ENCODE measurements at regions not wholly inside any gene's neighbourhood (a gene's known extent, or its start where the extent isn't known, plus 50 kb on each side); places are given as distances from the start of the nearest gene placed in this dataset.

DNA sequence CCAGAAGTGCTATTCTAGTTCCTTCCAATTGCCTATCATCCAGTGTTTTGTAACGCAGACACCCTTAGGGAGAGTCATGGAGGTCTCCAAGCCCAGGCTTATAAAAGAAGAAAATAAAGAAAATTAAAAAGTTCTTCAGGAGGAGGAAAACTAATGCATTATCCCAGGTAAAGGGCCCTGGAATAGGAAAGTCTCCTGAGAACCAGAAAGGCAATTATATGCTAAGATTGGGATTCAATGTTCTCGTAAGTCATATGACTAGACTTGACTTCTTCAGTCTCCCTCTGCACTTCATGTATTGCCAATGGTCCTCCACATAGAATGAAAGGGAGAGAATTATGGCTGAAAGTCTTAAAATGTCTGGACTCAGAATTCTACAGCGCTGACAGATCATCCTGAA, 154.4 kb upstream of the STK32A start:
- H3K27ac ChIP-seq = no peak overlapping the region
- TF ChIP-seq POLR2AphosphoS5 (IDR thresholded peaks at IDR 0.05; ENCODE audit: borderline replicate concordance, low read depth, low read length) (no peak), FOXP2 (optimal IDR thresholded peaks at IDR 0.05; ENCODE audit: control extremely low read depth, extremely low read length, insufficient read depth) (no peak), EZH2 (IDR thresholded peaks at IDR 0.05) (no peak)
- H3K9ac ChIP-seq (ENCODE audit: insufficient read length) = no peak overlapping the region
- no peak for DNase-seq (ENCODE audit: low read depth, low spot score)
- H3K4me3 ChIP-seq = no peak overlapping the region
- H3K9me3 ChIP-seq (ENCODE audit: low read depth, low read length) = no peaks in the 10 kb centered on the region
- H3K36me3 ChIP-seq (ENCODE audit: insufficient read depth, low read length) = no peaks in the 10 kb centered on the region

GRCh38 chr5:147081311-147081764, 153.5 kb upstream of the STK32A start:
- Histone ChIP-seq H3K9me3 (ENCODE audit: low read depth, low read length) (no peaks in the 10 kb centered on the region), H3K4me3 (no peak overlapping the region), H3K27ac (no peak overlapping the region), H3K9ac (ENCODE audit: insufficient read length) (no peak overlapping the region), H3K36me3 (ENCODE audit: insufficient read depth, low read length) (no peaks in the 10 kb centered on the region)
- no peak for TF ChIP-seq POLR2AphosphoS5 (IDR thresholded peaks at IDR 0.05; ENCODE audit: borderline replicate concordance, low read depth, low read length)
- no peak for TF ChIP-seq FOXP2 (optimal IDR thresholded peaks at IDR 0.05; ENCODE audit: control extremely low read depth, extremely low read length, insufficient read depth)
- no peak for TF ChIP-seq EZH2 (IDR thresholded peaks at IDR 0.05)
- no peak for DNase-seq (ENCODE audit: low read depth, low spot score)

DNA sequence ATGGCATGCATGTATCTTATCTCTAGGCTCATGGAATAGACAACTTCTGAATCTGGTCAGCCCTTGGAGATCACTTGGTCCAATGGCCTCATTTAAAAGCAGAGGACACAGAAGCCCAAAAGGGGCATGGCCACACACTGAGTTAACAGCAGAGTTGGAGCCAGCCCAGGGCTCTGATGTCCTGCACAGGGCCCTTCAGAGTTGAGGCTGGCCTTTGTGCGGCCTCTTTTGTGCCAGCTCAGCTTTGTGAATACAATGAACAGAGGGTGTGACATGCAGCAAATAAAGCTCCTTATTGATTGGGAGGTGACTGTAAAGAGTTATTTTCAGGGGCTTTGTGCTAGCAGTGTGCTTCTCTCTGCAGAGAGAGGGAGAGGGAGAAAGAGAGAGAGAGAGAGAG, 150.1 kb upstream of the STK32A start:
- Histone ChIP-seq H3K36me3 (ENCODE audit: insufficient read depth, low read length) (no peaks in the 10 kb centered on the region), H3K9me3 (ENCODE audit: low read depth, low read length) (no peaks in the 10 kb centered on the region), H3K27ac (no peak overlapping the region), H3K9ac (ENCODE audit: insufficient read length) (no peak overlapping the region), H3K4me3 (no peak overlapping the region)
- DNase-seq (ENCODE audit: low read depth, low spot score) = no peak
- TF ChIP-seq EZH2 (IDR thresholded peaks at IDR 0.05) (no peak), POLR2AphosphoS5 (IDR thresholded peaks at IDR 0.05; ENCODE audit: borderline replicate concordance, low read depth, low read length) (no peak), FOXP2 (optimal IDR thresholded peaks at IDR 0.05; ENCODE audit: control extremely low read depth, extremely low read length, insufficient read depth) (no peak)

DNA sequence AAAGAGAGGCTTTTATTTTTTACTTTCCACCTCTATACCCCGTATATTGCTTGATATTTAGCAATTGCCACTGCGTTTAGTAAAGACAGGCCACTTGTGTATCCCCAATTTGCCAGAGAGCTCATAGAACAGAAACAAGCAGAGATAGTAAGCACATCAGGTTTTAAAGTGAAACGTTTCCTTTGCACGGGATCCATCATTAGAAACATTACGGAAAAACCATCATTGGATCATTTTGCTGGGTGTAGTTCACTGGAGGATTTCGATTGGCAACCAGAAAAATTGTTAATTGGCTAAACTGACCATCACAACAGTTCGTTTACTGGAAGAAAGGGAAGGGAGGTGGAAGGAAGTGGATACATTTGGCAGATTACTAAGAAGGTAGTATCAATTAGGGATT, 149.4 kb upstream of the STK32A start:
- H3K36me3 ChIP-seq (ENCODE audit: insufficient read depth, low read length) = no peaks in the 10 kb centered on the region

DNA sequence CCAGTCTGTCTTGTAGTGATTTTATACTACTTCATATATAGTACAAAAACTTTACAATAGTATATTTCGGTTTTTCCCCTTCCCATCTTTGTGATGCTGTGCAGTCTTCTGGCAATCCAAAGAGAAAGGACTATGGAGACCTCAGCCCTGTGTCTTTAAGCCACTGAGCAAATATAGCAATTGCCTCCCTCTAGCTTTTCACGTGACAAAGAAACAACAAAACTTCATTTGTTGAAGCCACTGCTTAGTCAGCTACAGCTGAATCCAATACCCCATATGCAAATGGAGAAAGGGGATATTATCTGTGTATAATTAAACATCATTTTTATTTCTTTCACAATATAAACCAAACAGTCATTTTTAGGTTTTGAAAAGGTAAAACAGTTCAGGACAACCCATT, 142.8 kb upstream of the STK32A start:
- no peak for DNase-seq (ENCODE audit: low read depth, low spot score)
- TF ChIP-seq EZH2 (IDR thresholded peaks at IDR 0.05) (no peak), POLR2AphosphoS5 (IDR thresholded peaks at IDR 0.05; ENCODE audit: borderline replicate concordance, low read depth, low read length) (no peak), FOXP2 (optimal IDR thresholded peaks at IDR 0.05; ENCODE audit: control extremely low read depth, extremely low read length, insufficient read depth) (no peak)
- H3K36me3 ChIP-seq (ENCODE audit: insufficient read depth, low read length) = no peaks in the 10 kb centered on the region

More for the DNA sequence above, 149.4 kb upstream of the STK32A start:
- Histone ChIP-seq H3K9ac (ENCODE audit: insufficient read length) (no peak overlapping the region), H3K9me3 (ENCODE audit: low read depth, low read length) (no peaks in the 10 kb centered on the region), H3K4me3 (no peak overlapping the region), H3K27ac (no peak overlapping the region)
- TF ChIP-seq POLR2AphosphoS5 (IDR thresholded peaks at IDR 0.05; ENCODE audit: borderline replicate concordance, low read depth, low read length) (no peak), FOXP2 (optimal IDR thresholded peaks at IDR 0.05; ENCODE audit: control extremely low read depth, extremely low read length, insufficient read depth) (no peak), EZH2 (IDR thresholded peaks at IDR 0.05) (no peak)
- DNase-seq (ENCODE audit: low read depth, low spot score) = no peak

GRCh38 chr5:147093138-147093537, 141.7 kb upstream of the STK32A start:
- no peak overlapping the region for H3K27ac ChIP-seq
- H3K9me3 ChIP-seq (ENCODE audit: low read depth, low read length) = no peaks in the 10 kb centered on the region
- H3K4me3 ChIP-seq = no peak overlapping the region
- H3K36me3 ChIP-seq (ENCODE audit: insufficient read depth, low read length) = no peaks in the 10 kb centered on the region
- no peak for DNase-seq (ENCODE audit: low read depth, low spot score)
- H3K9ac ChIP-seq (ENCODE audit: insufficient read length) = no peak overlapping the region
- TF ChIP-seq FOXP2 (optimal IDR thresholded peaks at IDR 0.05; ENCODE audit: control extremely low read depth, extremely low read length, insufficient read depth) (no peak), EZH2 (IDR thresholded peaks at IDR 0.05) (no peak), POLR2AphosphoS5 (IDR thresholded peaks at IDR 0.05; ENCODE audit: borderline replicate concordance, low read depth, low read length) (no peak)

More for the DNA sequence above, 142.8 kb upstream of the STK32A start:
- Histone ChIP-seq H3K9me3 (ENCODE audit: low read depth, low read length) (no peaks in the 10 kb centered on the region), H3K9ac (ENCODE audit: insufficient read length) (no peak overlapping the region), H3K27ac (no peak overlapping the region), H3K4me3 (no peak overlapping the region)

GRCh38 chr5:147095740-147096139, 139.1 kb upstream of the STK32A start:
- no peaks in the 10 kb centered on the region for H3K9me3 ChIP-seq (ENCODE audit: low read depth, low read length)
- H3K36me3 ChIP-seq (ENCODE audit: insufficient read depth, low read length) = no peaks in the 10 kb centered on the region
- no peak for DNase-seq (ENCODE audit: low read depth, low spot score)
- TF ChIP-seq POLR2AphosphoS5 (IDR thresholded peaks at IDR 0.05; ENCODE audit: borderline replicate concordance, low read depth, low read length) (no peak), EZH2 (IDR thresholded peaks at IDR 0.05) (no peak)
- H3K4me3 ChIP-seq = no peak overlapping the region
- no peak overlapping the region for H3K27ac ChIP-seq
- H3K9ac ChIP-seq (ENCODE audit: insufficient read length) = no peak overlapping the region

DNA sequence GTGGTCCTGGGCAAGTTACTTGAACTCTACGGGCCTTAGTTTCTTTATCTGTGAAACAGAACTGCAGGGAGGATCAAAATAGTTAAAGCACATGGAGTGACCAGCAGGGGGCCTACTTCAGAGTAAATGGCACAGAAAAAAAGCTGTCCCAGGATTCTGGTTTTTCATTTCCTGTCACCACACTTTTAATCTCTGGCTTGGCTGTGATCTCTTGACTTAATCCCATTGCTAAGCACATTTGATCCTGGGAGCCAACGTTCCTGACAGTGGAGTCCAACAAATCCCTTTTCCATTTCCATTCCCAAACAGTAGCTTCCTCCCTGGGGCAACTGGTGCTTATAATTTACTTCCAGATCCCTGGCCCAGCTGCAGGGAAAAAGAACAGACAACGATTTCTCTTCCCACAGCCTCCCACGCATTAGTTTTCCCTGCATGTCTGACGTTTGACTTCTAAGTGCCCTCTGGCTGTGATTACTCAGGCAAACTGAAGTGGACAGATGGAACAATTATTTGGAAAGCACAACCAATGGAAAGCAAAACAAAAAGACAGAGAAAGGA, 136.5 kb upstream of the STK32A start:
- peak; percentile 6 for DNase-seq (ENCODE audit: low read depth, low spot score)
- Histone ChIP-seq H3K27ac (no peak overlapping the region), H3K9ac (ENCODE audit: insufficient read length) (no peak overlapping the region), H3K36me3 (ENCODE audit: insufficient read depth, low read length) (no peaks in the 10 kb centered on the region), H3K4me3 (no peak overlapping the region), H3K9me3 (ENCODE audit: low read depth, low read length) (no peaks in the 10 kb centered on the region)
- TF ChIP-seq POLR2AphosphoS5 (IDR thresholded peaks at IDR 0.05; ENCODE audit: borderline replicate concordance, low read depth, low read length) (no peak), FOXP2 (optimal IDR thresholded peaks at IDR 0.05; ENCODE audit: control extremely low read depth, extremely low read length, insufficient read depth) (no peak), EZH2 (IDR thresholded peaks at IDR 0.05) (no peak)
